IPS-NIHi11 (cell line): ENCODE measurements at regions not wholly inside any gene's neighbourhood (a gene's known extent, or its start where the extent isn't known, plus 50 kb on each side); places are given as distances from the start of the nearest gene placed in this dataset.
"Not testable (repeated sequence)": the region's sequence is repeated elsewhere in the genome, so short reads cannot be mapped to it uniquely, and the experiment has no call there.

ENCODE experiments used
- DNase-seq: peaks from one replicate; pipeline ENCODE4 v3.0.0; 2012; ENCODE audit warnings: mixed read lengths, low spot score

GRCh38 chr15:62506217-62506805 lies 341.2 kb upstream of the C2CD4B start:
- no peak for DNase-seq

GRCh38 chr15:62509395-62509958 lies 344.4 kb upstream of the C2CD4B start:
- DNase-seq, result peak; percentile 32

GRCh38 chr15:62510791-62511190 lies 345.7 kb upstream of the C2CD4B start:
- DNase-seq, result no peak

GRCh38 chr15:62512904-62513303 lies 347.8 kb upstream of the C2CD4B start:
- DNase-seq, result no peak

GRCh38 chr15:62513893-62514292 lies 348.8 kb upstream of the C2CD4B start:
- no peak for DNase-seq

GRCh38 chr15:62515696-62516395 lies 350.8 kb upstream of the C2CD4B start:
- DNase-seq, result no peak

GRCh38 chr15:62517541-62517940 lies 352.5 kb upstream of the C2CD4B start:
- DNase-seq, result no peak

GRCh38 chr15:62518666-62519065 lies 353.6 kb upstream of the C2CD4B start:
- not testable (repeated sequence) for DNase-seq

GRCh38 chr15:62519900-62520299 lies 354.8 kb upstream of the C2CD4B start:
- DNase-seq, result no peak

- no peak for DNase-seq
Observed at GRCh38 chr15:62520887-62521286, 355.8 kb upstream of the C2CD4B start.

- DNase-seq, result peak; percentile 52
Observed at GRCh38 chr15:62521396-62521795, 356.3 kb upstream of the C2CD4B start.

- DNase-seq, result no peak
Observed at GRCh38 chr15:62524848-62525247, 359.8 kb upstream of the C2CD4B start.

GRCh38 chr15:62527387-62527786 lies 362.3 kb upstream of the C2CD4B start:
- DNase-seq, result no peak

- no peak for DNase-seq
Observed at GRCh38 chr15:62528505-62528904, 363.4 kb upstream of the C2CD4B start.

- DNase-seq, result no peak
Observed at GRCh38 chr15:62532367-62532766, 367.3 kb upstream of the C2CD4B start.

- DNase-seq, result no peak
Observed at GRCh38 chr15:62533687-62534086, 368.6 kb upstream of the C2CD4B start.

- DNase-seq, result no peak
Observed at GRCh38 chr15:62534996-62535395, 369.9 kb upstream of the C2CD4B start.

- no peak for DNase-seq
Observed at GRCh38 chr15:62539236-62539635, 374.2 kb upstream of the C2CD4B start.

GRCh38 chr15:62541250-62541649 lies 376.2 kb upstream of the C2CD4B start:
- no peak for DNase-seq

- DNase-seq, result no peak
Observed at GRCh38 chr15:62541846-62542245, 376.8 kb upstream of the C2CD4B start.

GRCh38 chr15:62544446-62544845 lies 379.4 kb upstream of the C2CD4B start:
- DNase-seq, result no peak

GRCh38 chr15:62545467-62546227 lies 380.6 kb upstream of the C2CD4B start:
- no peak for DNase-seq

GRCh38 chr15:62546628-62547027 lies 381.5 kb upstream of the C2CD4B start:
- DNase-seq, result no peak
